Fibroblast of mammary gland (primary cell): ENCODE measurements at regions not wholly inside any gene's neighbourhood (a gene's known extent, or its start where the extent isn't known, plus 50 kb on each side); places are given as distances from the start of the nearest gene placed in this dataset.
A peak's percentile ranks its signal among the peaks of the same experiment; 100 is the strongest.

ENCODE experiments used
- DNase-seq: peaks from one replicate; pipeline ENCODE4 v3.0.0-alpha.2; 2010; ENCODE audit warnings: low read depth
- H3K4me3 ChIP-seq: 2 replicates; pipeline ENCODE4 v1.5.1; 2011; ENCODE audit warnings: low read depth, mild to moderate bottlenecking, low read length, moderate library complexity; ENCODE audit not compliant: control insufficient read depth
- TF ChIP-seq, protein P1 (sequence below): conservative IDR thresholded peaks from 2 replicates; pipeline ENCODE4 v1.5.1; 2011; ENCODE audit warnings: low read depth, low read length, inconsistent platforms; ENCODE audit not compliant: control insufficient read depth, insufficient read depth

DNA sequence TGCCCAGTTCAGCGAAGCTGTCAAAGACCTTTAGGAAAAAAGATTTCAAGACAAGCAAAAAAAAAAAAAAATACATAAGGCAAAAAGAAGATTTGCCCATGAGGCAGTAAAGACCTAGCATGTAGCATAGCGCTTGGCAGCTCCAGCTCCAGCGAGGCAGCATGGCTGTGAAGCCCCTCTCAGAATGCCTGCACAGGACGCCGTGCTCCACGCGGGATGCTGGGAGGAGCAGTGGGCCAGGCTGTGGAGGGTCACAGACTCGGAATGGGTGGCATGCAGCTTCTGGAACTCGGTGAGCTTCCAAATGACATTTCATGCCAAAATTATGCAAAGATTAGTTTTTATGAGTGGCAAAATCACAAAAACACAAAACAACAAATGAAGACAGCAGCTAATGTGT lies 267.3 kb downstream of the ZNF516 start:
- no peak overlapping the region for H3K4me3 ChIP-seq
- DNase-seq = no peak
- TF ChIP-seq, protein P1, sequence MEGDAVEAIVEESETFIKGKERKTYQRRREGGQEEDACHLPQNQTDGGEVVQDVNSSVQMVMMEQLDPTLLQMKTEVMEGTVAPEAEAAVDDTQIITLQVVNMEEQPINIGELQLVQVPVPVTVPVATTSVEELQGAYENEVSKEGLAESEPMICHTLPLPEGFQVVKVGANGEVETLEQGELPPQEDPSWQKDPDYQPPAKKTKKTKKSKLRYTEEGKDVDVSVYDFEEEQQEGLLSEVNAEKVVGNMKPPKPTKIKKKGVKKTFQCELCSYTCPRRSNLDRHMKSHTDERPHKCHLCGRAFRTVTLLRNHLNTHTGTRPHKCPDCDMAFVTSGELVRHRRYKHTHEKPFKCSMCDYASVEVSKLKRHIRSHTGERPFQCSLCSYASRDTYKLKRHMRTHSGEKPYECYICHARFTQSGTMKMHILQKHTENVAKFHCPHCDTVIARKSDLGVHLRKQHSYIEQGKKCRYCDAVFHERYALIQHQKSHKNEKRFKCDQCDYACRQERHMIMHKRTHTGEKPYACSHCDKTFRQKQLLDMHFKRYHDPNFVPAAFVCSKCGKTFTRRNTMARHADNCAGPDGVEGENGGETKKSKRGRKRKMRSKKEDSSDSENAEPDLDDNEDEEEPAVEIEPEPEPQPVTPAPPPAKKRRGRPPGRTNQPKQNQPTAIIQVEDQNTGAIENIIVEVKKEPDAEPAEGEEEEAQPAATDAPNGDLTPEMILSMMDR = no peak

DNA sequence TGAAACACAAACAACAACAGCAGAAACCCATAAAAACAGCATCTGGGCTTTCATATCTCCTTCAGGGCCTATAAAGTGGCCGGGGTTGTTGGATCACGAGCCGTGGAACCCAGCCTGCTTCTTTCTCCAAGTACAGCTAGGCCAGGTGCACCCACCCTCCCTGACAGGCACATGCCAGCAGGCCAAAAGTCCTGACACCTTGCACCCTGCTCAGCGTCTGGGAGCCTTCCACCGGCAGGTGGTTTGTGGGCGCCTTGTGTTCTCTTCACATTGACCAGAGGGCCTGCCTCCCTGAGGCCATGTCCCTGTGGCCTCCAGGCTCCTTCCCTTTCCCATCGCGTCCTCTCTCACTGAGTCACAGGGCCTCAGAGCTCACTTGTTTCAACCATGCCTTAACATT lies 271.6 kb downstream of the ZNF516 start:
- TF ChIP-seq, protein P1 = no peak
- DNase-seq = no peak
- H3K4me3 ChIP-seq = no peak overlapping the region

DNA sequence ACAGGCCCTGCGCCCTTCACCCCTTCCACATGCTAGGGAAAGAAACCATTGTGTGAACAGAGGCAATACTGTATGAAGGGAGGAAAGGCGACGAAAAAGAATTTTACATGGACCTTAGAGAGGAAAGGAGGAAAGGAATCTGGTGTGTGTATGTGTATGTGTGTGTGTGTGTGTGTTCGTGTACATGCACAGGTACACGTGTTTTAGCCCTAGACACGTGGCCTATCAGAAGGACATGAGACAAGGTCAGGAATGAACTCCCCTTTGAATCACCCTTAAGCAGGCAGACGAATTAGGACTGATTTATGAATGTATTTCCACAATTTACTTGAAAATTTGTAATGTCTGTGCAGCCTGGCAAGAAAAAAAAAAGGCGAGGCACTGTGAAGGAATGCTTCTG lies 276.0 kb downstream of the ZNF516 start:
- TF ChIP-seq, protein P1 = no peak
- H3K4me3 ChIP-seq = no peak overlapping the region
- DNase-seq = no peak

DNA sequence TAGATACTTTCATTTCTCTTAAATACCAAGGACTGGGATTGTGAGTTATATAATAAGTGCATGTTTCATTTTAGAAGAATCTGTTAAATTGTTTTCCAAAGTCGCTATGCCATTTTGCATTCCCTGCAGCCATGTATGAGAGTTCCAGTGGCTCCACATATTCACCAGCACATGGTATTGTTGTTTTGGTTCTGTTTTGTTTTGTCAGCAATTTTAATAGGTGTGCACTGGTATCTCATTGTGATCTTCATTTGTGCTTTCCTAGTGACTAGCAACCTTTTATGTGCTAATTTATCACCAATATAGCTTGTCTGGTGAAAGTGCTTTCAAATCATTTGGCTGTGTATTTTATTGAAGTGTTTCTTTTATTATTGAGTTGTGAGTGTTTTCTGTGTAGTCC lies 278.9 kb downstream of the ZNF516 start:
- H3K4me3 ChIP-seq = no peak overlapping the region
- TF ChIP-seq, protein P1 = no peak
- DNase-seq = no peak

DNA sequence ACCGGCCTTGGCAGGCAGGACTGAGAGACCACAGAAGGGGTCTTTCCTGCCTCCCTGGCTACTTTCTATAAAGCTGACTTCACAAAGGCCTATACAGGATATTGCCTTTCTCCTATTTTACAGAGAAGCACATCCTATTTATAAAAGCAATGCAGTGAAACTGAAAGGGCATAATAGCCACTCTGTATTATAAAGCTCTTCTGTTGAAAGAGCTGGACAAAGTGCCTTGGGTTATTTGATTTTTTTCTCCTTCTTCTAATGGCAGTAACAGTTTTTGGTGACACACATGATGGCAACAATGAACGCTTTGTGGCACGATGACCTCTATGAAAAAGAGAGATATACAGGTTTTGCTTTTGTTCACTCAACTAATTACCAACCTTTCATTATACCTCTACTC lies 281.1 kb downstream of the ZNF516 start:
- TF ChIP-seq, protein P1 = no peak
- DNase-seq = no peak
- no peak overlapping the region for H3K4me3 ChIP-seq

DNA sequence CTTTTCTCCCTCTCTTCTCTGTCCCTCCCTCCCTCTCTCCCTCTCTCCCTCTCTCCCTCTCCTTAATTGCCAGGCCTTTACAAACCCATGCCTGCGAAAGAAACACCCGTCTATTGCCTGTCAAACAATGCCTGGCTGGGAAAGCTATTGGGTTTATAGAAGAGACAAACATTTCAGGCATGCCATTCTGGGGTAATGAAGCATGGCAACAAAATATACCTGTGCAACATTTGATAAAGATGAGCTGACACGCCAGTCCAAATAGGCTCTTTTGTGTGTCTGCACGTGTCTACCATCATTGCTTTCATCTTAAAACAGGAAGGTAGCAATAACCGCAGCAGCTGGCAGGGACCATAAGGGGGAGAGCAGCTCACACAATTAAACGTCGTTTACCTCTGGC lies 282.1 kb downstream of the ZNF516 start:
- TF ChIP-seq, protein P1 = no peak
- no peak overlapping the region for H3K4me3 ChIP-seq
- DNase-seq = no peak

DNA sequence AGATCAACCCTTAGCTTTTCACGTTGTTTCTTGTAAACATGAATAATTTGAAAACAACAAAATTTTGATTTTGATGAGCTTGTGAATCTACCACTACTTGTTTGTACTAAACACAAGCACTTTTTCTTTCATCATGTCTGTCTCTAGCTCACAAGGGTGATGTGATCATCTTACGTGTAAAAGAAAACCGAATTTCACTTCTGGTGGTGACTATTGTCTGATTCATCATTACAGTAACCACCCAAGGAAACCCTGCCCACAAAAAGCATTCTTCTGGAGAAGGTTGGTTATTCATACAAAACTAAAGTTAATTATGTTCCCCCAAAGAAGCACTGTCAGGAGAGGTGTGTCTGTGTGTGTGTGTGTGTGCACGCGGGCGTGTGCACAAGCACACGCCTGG lies 285.4 kb downstream of the ZNF516 start:
- H3K4me3 ChIP-seq = no peak overlapping the region
- TF ChIP-seq, protein P1 = no peak
- peak; percentile 86 for DNase-seq
